DND-41 (cell line): ENCODE measurements at regions not wholly inside any gene's neighbourhood (a gene's known extent, or its start where the extent isn't known, plus 50 kb on each side); places are given as distances from the start of the nearest gene placed in this dataset.

Source experiments
- ATAC-seq: fragments of 200-7000 bp; cut with Tn5 transposase; 3 replicates; pipeline ENCODE4 v1.9.1; 2021; ENCODE audit warnings: low read depth; ENCODE audit not compliant: insufficient read depth
- DNase-seq: peaks from one replicate; pipeline ENCODE4 v3.0.0-alpha.2; 2020
- H2AFZ ChIP-seq: 2 replicates; pipeline ENCODE4 v1.6.0; 2012; ENCODE audit warnings: low read depth, low read length
- H3K27ac ChIP-seq: 2 replicates; pipeline ENCODE4 v1.5.1; 2012; ENCODE audit warnings: low read length, inconsistent platforms
- H3K27me3 ChIP-seq: fragments of 200-600 bp; sonication (generic); 2 replicates; pipeline ENCODE4 v1.6.0; 2012; ENCODE audit warnings: low read length, mild to moderate bottlenecking, inconsistent platforms; ENCODE audit not compliant: insufficient read depth, poor library complexity
- H3K36me3 ChIP-seq: 2 replicates; pipeline ENCODE4 v1.5.1; 2012; ENCODE audit warnings: low read length, inconsistent platforms; ENCODE audit not compliant: insufficient read depth
- H3K4me1 ChIP-seq: 2 replicates; pipeline ENCODE4 v1.5.1; 2012; ENCODE audit warnings: mild to moderate bottlenecking, low read length; ENCODE audit not compliant: insufficient read depth
- H3K4me2 ChIP-seq: 2 replicates; pipeline ENCODE4 v1.6.0; 2012; ENCODE audit warnings: mild to moderate bottlenecking, moderate library complexity, low read length, inconsistent platforms; ENCODE audit not compliant: insufficient read depth
- H3K4me3 ChIP-seq, 2 experiments: fragments of 200-600 bp in 1 of 2; shearing (Covaris generic) in 1 of 2; 2 replicates each; pipeline ENCODE4 v1.5.1; 2012 to 2016; ENCODE audit warnings: inconsistent platforms in 2 of 2, low read length in 2 of 2, mild to moderate bottlenecking in 2 of 2, low read depth in 1 of 2, moderate library complexity in 1 of 2
- H3K79me2 ChIP-seq: 2 replicates; pipeline ENCODE4 v1.6.0; 2012; ENCODE audit warnings: low read length, inconsistent platforms; ENCODE audit not compliant: insufficient read depth
- H3K9ac ChIP-seq: 2 replicates; pipeline ENCODE4 v1.6.0; 2012; ENCODE audit warnings: low read depth, mild to moderate bottlenecking, inconsistent platforms, low read length, moderate library complexity
- H3K9me3 ChIP-seq: 2 replicates; pipeline ENCODE4 v1.5.1; 2012; ENCODE audit warnings: low read length, moderate library complexity, mild to moderate bottlenecking, inconsistent platforms; ENCODE audit not compliant: insufficient read depth, severe bottlenecking
- H4K20me1 ChIP-seq: 2 replicates; pipeline ENCODE4 v1.6.0; 2012; ENCODE audit warnings: low read length; ENCODE audit not compliant: insufficient read depth
- EZH2 ChIP-seq: IDR thresholded peaks from 3 replicates; pipeline ENCODE4 v1.6.1; 2012; ENCODE audit warnings: borderline replicate concordance, low read depth, mild to moderate bottlenecking, moderate library complexity, low read length, inconsistent platforms; ENCODE audit not compliant: severe bottlenecking
- TF ChIP-seq, protein P1 (sequence below): IDR thresholded peaks from 2 replicates; pipeline ENCODE4 v1.5.1; 2012; ENCODE audit warnings: borderline replicate concordance, low read length, moderate library complexity, mild to moderate bottlenecking; ENCODE audit not compliant: poor library complexity, severe bottlenecking; ENCODE audit errors: extremely low read depth

GRCh38 chr3:64924961-64925360 lies 237.2 kb upstream of the ADAMTS9 start:
- Histone ChIP-seq H2AFZ (no peak overlapping the region), H3K36me3 (no peaks in the 10 kb centered on the region), H3K4me3 (no peak overlapping the region), H3K9me3 (no peaks in the 10 kb centered on the region), H3K9ac (no peak overlapping the region), H3K79me2 (no peaks in the 10 kb centered on the region), H3K27ac (no peak overlapping the region), H3K27me3 (no peaks in the 10 kb centered on the region), H3K4me2 (no peak overlapping the region), H4K20me1 (no peaks in the 10 kb centered on the region), H3K4me1 (no peaks in the 10 kb centered on the region)
- DNase-seq: no peak
- no peak for ATAC-seq
- no peak for TF ChIP-seq EZH2
- TF ChIP-seq, protein P1, sequence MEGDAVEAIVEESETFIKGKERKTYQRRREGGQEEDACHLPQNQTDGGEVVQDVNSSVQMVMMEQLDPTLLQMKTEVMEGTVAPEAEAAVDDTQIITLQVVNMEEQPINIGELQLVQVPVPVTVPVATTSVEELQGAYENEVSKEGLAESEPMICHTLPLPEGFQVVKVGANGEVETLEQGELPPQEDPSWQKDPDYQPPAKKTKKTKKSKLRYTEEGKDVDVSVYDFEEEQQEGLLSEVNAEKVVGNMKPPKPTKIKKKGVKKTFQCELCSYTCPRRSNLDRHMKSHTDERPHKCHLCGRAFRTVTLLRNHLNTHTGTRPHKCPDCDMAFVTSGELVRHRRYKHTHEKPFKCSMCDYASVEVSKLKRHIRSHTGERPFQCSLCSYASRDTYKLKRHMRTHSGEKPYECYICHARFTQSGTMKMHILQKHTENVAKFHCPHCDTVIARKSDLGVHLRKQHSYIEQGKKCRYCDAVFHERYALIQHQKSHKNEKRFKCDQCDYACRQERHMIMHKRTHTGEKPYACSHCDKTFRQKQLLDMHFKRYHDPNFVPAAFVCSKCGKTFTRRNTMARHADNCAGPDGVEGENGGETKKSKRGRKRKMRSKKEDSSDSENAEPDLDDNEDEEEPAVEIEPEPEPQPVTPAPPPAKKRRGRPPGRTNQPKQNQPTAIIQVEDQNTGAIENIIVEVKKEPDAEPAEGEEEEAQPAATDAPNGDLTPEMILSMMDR: no peak

DNA sequence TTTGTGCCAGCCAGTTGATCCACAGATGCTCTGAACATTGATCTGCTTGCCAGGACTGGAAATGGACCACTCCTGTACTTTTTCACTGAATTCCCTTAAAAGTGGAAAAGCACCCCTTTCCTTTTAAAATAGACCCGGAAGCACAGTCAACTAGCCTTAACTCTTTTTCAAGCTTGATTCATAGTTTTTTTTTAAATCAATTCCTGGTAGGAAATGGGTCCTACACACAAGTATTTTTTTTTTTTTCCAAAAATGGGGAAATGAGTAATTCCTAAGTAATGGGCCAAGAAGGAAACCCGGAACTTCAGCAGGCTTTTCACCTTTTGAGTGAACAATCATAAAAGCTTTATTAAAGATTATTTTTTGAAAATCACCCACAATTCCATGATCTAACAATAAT lies 234.4 kb upstream of the ADAMTS9 start:
- no peaks in the 10 kb centered on the region for H3K79me2 ChIP-seq
- no peaks in the 10 kb centered on the region for H3K9me3 ChIP-seq
- no peak overlapping the region for H3K9ac ChIP-seq
- H3K36me3 ChIP-seq: no peaks in the 10 kb centered on the region
- no peak overlapping the region for H3K4me2 ChIP-seq
- TF ChIP-seq, protein P1: no peak
- no peak for TF ChIP-seq EZH2
- no peak overlapping the region for H3K4me3 ChIP-seq
- DNase-seq (no peak), ATAC-seq (no peak)
- H3K27ac ChIP-seq: no peak overlapping the region
- H4K20me1 ChIP-seq: no peaks in the 10 kb centered on the region
- H3K27me3 ChIP-seq: no peaks in the 10 kb centered on the region
- H2AFZ ChIP-seq: no peak overlapping the region
- no peaks in the 10 kb centered on the region for H3K4me1 ChIP-seq

DNA sequence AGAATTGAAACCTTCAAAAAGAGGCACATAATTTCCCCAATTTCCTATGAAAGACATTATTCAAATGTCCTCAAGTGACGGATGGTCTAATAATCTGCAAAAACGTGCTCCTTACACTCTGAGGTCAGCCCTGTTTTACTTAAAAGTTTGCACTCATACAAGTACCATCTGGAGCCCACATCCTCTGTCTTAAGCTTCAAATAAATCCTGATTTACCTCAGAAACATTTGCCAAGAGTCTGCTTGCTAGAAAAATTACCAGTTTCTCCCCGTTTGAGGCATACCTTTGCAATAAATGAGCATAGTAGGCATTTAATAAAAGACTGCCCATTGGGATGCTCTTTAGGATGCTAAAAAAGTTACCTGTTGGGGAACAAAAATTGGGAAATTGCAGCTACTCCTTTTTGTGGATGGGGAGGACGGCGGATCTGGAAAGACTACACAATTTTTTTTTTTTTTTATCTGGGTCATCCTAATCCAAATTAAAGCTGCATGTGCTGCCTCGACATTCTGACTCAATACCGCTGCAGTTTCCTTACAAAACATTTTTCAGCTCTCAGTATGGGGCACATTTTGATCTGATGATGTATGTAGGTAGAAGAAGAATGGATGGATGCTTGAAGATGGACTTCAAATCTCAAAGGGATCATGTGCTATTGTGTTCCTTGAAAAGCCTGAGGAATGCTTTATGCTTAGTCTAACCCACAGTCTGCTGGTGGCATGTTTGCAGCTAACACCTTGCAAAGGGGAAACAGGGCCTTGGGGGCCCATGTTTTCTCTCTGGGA lies 233.7 kb upstream of the ADAMTS9 start:
- Histone ChIP-seq H3K27ac (no peak overlapping the region), H3K27me3 (no peaks in the 10 kb centered on the region), H3K79me2 (no peaks in the 10 kb centered on the region), H3K4me3 (no peak overlapping the region), H4K20me1 (no peaks in the 10 kb centered on the region), H3K4me1 (no peaks in the 10 kb centered on the region), H3K9me3 (no peaks in the 10 kb centered on the region), H2AFZ (no peak overlapping the region), H3K4me2 (no peak overlapping the region), H3K36me3 (no peaks in the 10 kb centered on the region), H3K9ac (no peak overlapping the region)
- no peak for TF ChIP-seq EZH2
- TF ChIP-seq, protein P1: no peak
- no peak for ATAC-seq
- no peak for DNase-seq
